ENCODE measurements at regions not wholly inside any gene's neighbourhood (a gene's known extent, or its start where the extent isn't known, plus 50 kb on each side); places are given as distances from the start of the nearest gene placed in this dataset.

DNA sequence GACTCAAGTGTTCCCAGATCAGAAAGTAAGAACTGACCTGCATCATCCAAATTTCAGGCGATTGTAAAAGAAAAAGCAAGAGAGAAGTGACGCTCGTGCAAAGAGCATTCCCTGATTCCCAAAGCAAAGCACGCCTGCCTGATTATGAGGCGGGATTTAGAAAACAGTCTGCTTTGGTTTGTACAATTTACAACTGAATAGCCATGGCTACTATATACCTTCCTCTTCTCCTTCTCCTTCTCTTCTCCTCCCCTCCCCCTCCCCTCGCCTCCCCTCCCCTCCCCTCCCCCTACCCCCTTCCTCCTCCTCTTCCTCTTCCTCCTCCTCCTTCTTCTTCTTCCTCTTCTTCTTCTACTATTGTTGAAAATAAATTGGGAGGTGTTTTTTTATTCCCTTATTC lies 782.9 kb downstream of the GALR1 start:
- ATAC-seq (no peak), DNase-seq (no peak)
- intact Hi-C loops (cut with DNase I), result no loop called here
- 71 to 79% (median 73%) methylated on average over 6 of the region's 6 CpGs for WGBS, 4 donors
- Histone ChIP-seq H3K27ac (no peak overlapping the region), H3K4me3 (no peak overlapping the region), H3K27me3 (no peaks in the 10 kb centered on the region), H3K36me3 (no peaks in the 10 kb centered on the region), H3K9me3 (no peaks in the 10 kb centered on the region), H3K4me1 (no peaks in the 10 kb centered on the region)
- TF ChIP-seq, protein P1, sequence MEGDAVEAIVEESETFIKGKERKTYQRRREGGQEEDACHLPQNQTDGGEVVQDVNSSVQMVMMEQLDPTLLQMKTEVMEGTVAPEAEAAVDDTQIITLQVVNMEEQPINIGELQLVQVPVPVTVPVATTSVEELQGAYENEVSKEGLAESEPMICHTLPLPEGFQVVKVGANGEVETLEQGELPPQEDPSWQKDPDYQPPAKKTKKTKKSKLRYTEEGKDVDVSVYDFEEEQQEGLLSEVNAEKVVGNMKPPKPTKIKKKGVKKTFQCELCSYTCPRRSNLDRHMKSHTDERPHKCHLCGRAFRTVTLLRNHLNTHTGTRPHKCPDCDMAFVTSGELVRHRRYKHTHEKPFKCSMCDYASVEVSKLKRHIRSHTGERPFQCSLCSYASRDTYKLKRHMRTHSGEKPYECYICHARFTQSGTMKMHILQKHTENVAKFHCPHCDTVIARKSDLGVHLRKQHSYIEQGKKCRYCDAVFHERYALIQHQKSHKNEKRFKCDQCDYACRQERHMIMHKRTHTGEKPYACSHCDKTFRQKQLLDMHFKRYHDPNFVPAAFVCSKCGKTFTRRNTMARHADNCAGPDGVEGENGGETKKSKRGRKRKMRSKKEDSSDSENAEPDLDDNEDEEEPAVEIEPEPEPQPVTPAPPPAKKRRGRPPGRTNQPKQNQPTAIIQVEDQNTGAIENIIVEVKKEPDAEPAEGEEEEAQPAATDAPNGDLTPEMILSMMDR (IDR thresholded peaks at IDR 0.05), result no peak
- TF ChIP-seq POLR2A (IDR thresholded peaks at IDR 0.05), result no peak

DNA sequence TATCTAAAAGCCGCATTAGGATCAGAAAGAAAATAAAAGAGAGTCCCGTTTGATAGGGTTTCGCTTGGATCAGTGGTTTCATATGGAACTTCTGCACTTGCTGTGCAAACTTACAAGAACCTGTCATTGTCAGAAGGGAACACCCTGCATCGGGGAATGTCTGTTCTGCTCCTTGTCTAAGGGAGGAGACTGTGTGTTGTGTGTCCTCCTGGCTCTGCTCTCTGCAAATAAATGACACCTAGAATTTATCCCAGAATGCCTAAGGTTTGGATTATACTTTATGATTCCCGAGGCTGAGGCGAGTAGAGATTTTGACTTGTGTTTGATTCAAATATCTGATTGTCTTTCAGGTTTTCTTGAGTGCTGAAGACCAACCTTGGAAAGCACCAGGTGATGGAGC lies 785.1 kb downstream of the GALR1 start:
- Histone ChIP-seq H3K27me3 (no peaks in the 10 kb centered on the region), H3K27ac (no peak overlapping the region), H3K36me3 (no peaks in the 10 kb centered on the region), H3K4me3 (no peak overlapping the region), H3K9me3 (peaks cover 0 to 1% (median 0%) of the 10 kb centered on the region in 12 donors), H3K4me1 (no peaks in the 10 kb centered on the region)
- intact Hi-C loops (cut with DNase I), result no loop called here
- 79 to 87% (median 85%) methylated on average over 6 of the region's 6 CpGs for WGBS, 4 donors
- ATAC-seq (no peak), DNase-seq (no peak)
- TF ChIP-seq, protein P1 (IDR thresholded peaks at IDR 0.05), result no peak
- no peak for TF ChIP-seq POLR2A (IDR thresholded peaks at IDR 0.05)

DNA sequence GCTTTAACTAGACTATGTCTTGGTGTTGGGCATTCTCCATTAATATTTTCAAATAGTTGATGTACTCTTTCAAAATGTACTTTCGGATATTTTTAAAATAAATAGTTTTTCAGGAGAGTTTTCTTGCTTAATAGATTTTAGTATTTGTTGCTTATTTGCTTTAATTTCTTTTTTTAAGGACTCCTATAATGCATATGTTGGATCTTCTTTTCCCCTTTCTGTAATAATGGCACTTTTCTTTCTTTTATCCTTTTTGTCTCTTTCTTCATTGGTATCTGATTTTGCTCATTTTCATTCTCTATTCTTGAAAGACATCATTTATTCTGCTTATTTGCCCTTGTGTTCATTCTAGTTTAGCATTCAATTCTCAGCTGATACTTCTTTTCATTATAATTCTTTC lies 791.6 kb downstream of the GALR1 start:
- no peak for ATAC-seq
- H3K27ac ChIP-seq, result no peak overlapping the region
- peaks cover 0 to 32% (median 14%) of the 10 kb centered on the region in 12 donors for H3K9me3 ChIP-seq
- no peak for TF ChIP-seq POLR2A (IDR thresholded peaks at IDR 0.05)
- TF ChIP-seq, protein P1 (IDR thresholded peaks at IDR 0.05), result no peak
- H3K4me3 ChIP-seq, result no peak overlapping the region
- 74 to 82% (median 79%) methylated on average over 1 of the region's 1 CpG for WGBS, 4 donors
- intact Hi-C loops (cut with DNase I), result no loop called here
- peaks cover 0 to under 1% (median 0%) of the 10 kb centered on the region in 9 donors for H3K27me3 ChIP-seq
- no peaks in the 10 kb centered on the region for H3K36me3 ChIP-seq
- DNase-seq, result no peak
- H3K4me1 ChIP-seq, result no peaks in the 10 kb centered on the region

GRCh38 chr18:78046631-78047030 lies 797.0 kb downstream of the GALR1 start:
- Histone ChIP-seq H3K36me3 (no peaks in the 10 kb centered on the region), H3K4me3 (no peak overlapping the region), H3K27me3 (peaks cover 0 to 5% (median 0%) of the 10 kb centered on the region in 9 donors), H3K4me1 (no peaks in the 10 kb centered on the region), H3K9me3 (peaks cover 0 to 13% (median 4%) of the 10 kb centered on the region in 12 donors), H3K27ac (no peak overlapping the region)
- ATAC-seq (no peak), DNase-seq (no peak)
- no peak for TF ChIP-seq POLR2A (IDR thresholded peaks at IDR 0.05)
- TF ChIP-seq, protein P1 (IDR thresholded peaks at IDR 0.05), result no peak
- intact Hi-C loops (cut with DNase I), result no loop called here
- WGBS, 4 donors, result 79 to 89% (median 88%) methylated on average over 3 of the region's 3 CpGs

Data from heart left ventricle (tissue), 16 donors.